GM12864 (cell line): ENCODE measurements at regions not wholly inside any gene's neighbourhood (a gene's known extent, or its start where the extent isn't known, plus 50 kb on each side); places are given as distances from the start of the nearest gene placed in this dataset.

Source experiments
- DNase-seq: peaks from one replicate; pipeline ENCODE4 v3.0.0-alpha.2; 2011; ENCODE audit warnings: low read depth
- H3K4me3 ChIP-seq: 2 replicates; pipeline ENCODE4 v1.5.1; 2011; ENCODE audit warnings: mild to moderate bottlenecking, low read depth, low read length, control low read depth
- TF ChIP-seq, protein P1 (sequence below): IDR thresholded peaks from 2 replicates; pipeline ENCODE4 v1.5.1; 2011; ENCODE audit warnings: low read depth, mild to moderate bottlenecking, moderate library complexity, low read length, control low read depth, inconsistent platforms; ENCODE audit errors: missing control alignments

- no peak overlapping the region for H3K4me3 ChIP-seq
- no peak for DNase-seq
- TF ChIP-seq, protein P1, sequence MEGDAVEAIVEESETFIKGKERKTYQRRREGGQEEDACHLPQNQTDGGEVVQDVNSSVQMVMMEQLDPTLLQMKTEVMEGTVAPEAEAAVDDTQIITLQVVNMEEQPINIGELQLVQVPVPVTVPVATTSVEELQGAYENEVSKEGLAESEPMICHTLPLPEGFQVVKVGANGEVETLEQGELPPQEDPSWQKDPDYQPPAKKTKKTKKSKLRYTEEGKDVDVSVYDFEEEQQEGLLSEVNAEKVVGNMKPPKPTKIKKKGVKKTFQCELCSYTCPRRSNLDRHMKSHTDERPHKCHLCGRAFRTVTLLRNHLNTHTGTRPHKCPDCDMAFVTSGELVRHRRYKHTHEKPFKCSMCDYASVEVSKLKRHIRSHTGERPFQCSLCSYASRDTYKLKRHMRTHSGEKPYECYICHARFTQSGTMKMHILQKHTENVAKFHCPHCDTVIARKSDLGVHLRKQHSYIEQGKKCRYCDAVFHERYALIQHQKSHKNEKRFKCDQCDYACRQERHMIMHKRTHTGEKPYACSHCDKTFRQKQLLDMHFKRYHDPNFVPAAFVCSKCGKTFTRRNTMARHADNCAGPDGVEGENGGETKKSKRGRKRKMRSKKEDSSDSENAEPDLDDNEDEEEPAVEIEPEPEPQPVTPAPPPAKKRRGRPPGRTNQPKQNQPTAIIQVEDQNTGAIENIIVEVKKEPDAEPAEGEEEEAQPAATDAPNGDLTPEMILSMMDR, result no peak
Measured at GRCh38 chr11:23893126-23893525, 603.7 kb upstream of the LUZP2 start.

DNA sequence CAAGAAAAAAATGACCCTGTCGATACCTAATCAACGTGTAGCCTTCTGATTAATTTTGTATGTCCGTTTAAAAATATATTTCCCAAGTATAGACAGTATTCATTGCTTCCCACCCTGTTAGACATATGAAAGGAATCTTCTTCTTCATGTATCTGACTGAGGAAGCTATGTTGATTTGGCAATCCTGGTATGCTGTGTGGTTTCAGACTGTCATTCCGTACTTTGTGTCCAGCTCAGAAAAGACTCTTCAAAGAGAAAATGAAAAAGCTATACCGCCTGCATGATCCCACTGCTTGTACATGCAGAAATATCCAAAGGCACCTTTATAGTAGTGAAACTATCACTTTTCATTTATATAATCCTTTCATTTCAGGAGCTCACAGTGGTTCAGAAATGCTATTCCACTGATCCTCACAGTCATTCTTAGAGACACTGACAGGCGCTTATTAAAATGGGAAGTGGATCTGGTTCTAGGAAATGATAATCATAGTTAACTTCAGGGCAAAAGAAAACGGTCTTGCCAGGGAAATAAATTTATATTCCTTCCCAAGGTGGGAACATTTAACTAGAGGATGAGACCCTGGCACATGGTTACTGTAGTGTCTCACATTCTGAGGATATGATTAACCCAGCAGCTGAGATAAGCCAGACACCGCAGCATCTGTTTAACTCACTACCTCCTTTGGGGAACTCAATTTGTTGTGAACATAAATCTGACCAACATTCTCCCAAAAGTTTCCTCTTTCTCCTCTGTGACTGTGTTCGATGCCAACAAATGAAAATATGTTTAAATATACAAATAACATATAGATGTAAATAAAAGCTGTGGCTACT, 599.2 kb upstream of the LUZP2 start:
- no peak for DNase-seq
- TF ChIP-seq, protein P1, result no peak
- H3K4me3 ChIP-seq, result no peak overlapping the region

GRCh38 chr11:23903044-23903704, 593.7 kb upstream of the LUZP2 start:
- TF ChIP-seq, protein P1, result no peak
- H3K4me3 ChIP-seq, result no peak overlapping the region
- no peak for DNase-seq

DNA sequence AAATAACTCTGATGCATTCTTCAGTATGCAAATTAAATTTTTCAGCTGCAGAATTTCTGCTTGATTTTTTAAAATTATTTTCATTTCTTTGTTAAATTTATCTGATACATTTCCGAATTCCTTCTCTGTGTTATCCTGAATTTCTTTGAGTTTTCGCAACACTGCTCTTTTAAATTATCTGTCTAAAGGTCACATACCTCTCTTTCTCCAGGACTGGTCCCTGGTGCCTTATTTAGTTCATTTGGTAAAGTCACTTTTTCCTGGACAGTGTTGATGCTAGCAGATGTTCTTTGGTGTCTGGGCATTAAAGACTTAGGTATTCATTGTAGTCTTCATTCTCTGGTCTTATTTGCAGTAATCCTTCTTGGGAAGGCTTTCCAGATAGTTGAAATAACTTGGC, 577.4 kb upstream of the LUZP2 start:
- TF ChIP-seq, protein P1, result no peak
- DNase-seq, result no peak
- H3K4me3 ChIP-seq, result no peak overlapping the region

- no peak overlapping the region for H3K4me3 ChIP-seq
- TF ChIP-seq, protein P1, result no peak
- DNase-seq, result no peak
Measured at GRCh38 chr11:23923357-23923756, 573.5 kb upstream of the LUZP2 start.

- no peak for DNase-seq
- TF ChIP-seq, protein P1, result no peak
- no peak overlapping the region for H3K4me3 ChIP-seq
Measured at GRCh38 chr11:23924226-23924625, 572.6 kb upstream of the LUZP2 start.
